ENCODE measurements at regions not wholly inside any gene's neighbourhood (a gene's known extent, or its start where the extent isn't known, plus 50 kb on each side); places are given as distances from the start of the nearest gene placed in this dataset.

GRCh38 chr2:16139663-16140615 is 199.6 kb downstream of the MYCN start:
- Histone ChIP-seq H3K27me3 (replicated peaks; ENCODE audit: control insufficient read depth, insufficient read depth, low read length) (peaks cover 1% of the 10 kb centered on the region; the same call in 1 of the 2 replicates), H3K4me3 (replicated peaks; ENCODE audit: low read depth, low read length) (no peak overlapping the region), H3K36me3 (ENCODE audit: control insufficient read depth, insufficient read depth, low read length) (no peaks in the 10 kb centered on the region)
- DNase-seq (ENCODE audit: extremely low read depth, insufficient read length), result no peak
- TF ChIP-seq, protein P1, sequence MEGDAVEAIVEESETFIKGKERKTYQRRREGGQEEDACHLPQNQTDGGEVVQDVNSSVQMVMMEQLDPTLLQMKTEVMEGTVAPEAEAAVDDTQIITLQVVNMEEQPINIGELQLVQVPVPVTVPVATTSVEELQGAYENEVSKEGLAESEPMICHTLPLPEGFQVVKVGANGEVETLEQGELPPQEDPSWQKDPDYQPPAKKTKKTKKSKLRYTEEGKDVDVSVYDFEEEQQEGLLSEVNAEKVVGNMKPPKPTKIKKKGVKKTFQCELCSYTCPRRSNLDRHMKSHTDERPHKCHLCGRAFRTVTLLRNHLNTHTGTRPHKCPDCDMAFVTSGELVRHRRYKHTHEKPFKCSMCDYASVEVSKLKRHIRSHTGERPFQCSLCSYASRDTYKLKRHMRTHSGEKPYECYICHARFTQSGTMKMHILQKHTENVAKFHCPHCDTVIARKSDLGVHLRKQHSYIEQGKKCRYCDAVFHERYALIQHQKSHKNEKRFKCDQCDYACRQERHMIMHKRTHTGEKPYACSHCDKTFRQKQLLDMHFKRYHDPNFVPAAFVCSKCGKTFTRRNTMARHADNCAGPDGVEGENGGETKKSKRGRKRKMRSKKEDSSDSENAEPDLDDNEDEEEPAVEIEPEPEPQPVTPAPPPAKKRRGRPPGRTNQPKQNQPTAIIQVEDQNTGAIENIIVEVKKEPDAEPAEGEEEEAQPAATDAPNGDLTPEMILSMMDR (IDR thresholded peaks at IDR 0.05; ENCODE audit: insufficient read depth, low read length, poor library complexity, severe bottlenecking), result no peak

GRCh38 chr2:16138811-16139662 is 198.7 kb downstream of the MYCN start:
- DNase-seq (ENCODE audit: extremely low read depth, insufficient read length), result no peak
- TF ChIP-seq, protein P1 (IDR thresholded peaks at IDR 0.05; ENCODE audit: insufficient read depth, low read length, poor library complexity, severe bottlenecking), result no peak
- H3K36me3 ChIP-seq (ENCODE audit: control insufficient read depth, insufficient read depth, low read length), result no peaks in the 10 kb centered on the region
- no peak overlapping the region for H3K4me3 ChIP-seq (replicated peaks; ENCODE audit: low read depth, low read length)
- H3K27me3 ChIP-seq (replicated peaks; ENCODE audit: control insufficient read depth, insufficient read depth, low read length), result peaks cover 1% of the 10 kb centered on the region; the same call in 1 of the 2 replicates

DNA sequence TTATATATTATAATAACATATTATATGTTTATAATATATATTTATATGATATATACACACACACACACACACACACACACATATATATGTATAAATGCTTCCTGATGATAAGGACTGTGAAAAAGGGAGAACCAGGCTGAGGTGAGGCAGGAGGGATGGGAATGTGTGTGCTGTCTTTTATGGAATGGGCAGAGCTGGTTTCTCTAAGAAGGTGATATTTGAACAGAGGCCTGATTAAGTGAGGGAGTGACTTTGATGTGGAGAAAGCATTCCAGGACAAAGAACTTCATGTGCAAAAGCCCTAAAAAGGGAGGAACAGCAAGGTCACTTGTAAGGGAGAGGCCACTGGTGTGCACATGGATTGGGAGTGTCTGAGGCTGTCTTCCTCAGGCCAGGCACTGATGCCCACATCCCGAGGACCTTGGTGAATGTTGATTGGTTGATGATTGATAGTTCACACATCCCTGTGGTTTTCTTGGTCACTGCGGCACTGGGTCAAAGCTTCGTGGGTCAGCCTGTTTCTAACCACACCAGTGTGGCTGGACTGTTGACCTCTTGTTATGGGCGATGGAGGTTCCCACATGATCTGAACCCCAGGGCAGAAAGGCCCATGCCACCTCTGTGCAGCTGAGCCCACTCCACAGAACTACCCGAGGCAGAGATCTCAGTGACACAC is 196.9 kb downstream of the MYCN start:
- TF ChIP-seq, protein P1 (IDR thresholded peaks at IDR 0.05; ENCODE audit: insufficient read depth, low read length, poor library complexity, severe bottlenecking), result no peak
- H3K4me3 ChIP-seq (replicated peaks; ENCODE audit: low read depth, low read length), result no peak overlapping the region
- H3K36me3 ChIP-seq (ENCODE audit: control insufficient read depth, insufficient read depth, low read length), result no peaks in the 10 kb centered on the region
- no peak for DNase-seq (ENCODE audit: extremely low read depth, insufficient read length)
- peaks cover 1% of the 10 kb centered on the region; the same call in 1 of the 2 replicates for H3K27me3 ChIP-seq (replicated peaks; ENCODE audit: control insufficient read depth, insufficient read depth, low read length)

DNA sequence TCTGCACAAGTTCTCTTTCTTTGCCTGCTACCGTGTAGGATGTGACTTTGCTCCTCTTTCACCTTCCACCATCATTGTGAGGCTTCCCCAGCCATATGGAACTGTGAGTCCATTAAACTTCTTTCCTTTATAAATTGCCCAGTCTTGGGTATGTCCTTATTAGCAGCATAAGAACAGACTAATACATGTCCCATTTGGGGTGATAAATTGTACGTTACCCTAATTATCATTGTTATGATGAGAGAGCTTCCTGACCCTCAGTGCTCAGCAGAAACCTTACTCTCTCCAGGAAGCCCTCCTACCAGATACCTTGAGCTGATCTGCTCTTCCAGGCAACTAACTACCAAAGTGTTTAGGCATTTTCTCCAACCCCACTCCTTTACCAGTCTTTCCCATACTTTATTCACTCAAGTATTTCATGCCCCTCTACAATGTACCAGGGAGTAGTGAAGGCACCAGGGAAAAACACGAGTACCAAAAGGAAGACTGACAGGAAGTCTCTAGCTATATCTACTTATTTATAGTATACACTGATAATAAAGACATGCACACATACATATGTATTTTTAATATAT is 196.2 kb downstream of the MYCN start:
- TF ChIP-seq, protein P1 (IDR thresholded peaks at IDR 0.05; ENCODE audit: insufficient read depth, low read length, poor library complexity, severe bottlenecking), result no peak
- no peak for DNase-seq (ENCODE audit: extremely low read depth, insufficient read length)
- Histone ChIP-seq H3K36me3 (ENCODE audit: control insufficient read depth, insufficient read depth, low read length) (no peaks in the 10 kb centered on the region), H3K4me3 (replicated peaks; ENCODE audit: low read depth, low read length) (no peak overlapping the region), H3K27me3 (replicated peaks; ENCODE audit: control insufficient read depth, insufficient read depth, low read length) (peaks cover 1% of the 10 kb centered on the region; the same call in 1 of the 2 replicates)

GRCh38 chr2:16135913-16136310 is 195.6 kb downstream of the MYCN start:
- Histone ChIP-seq H3K36me3 (ENCODE audit: control insufficient read depth, insufficient read depth, low read length) (no peaks in the 10 kb centered on the region), H3K27me3 (replicated peaks; ENCODE audit: control insufficient read depth, insufficient read depth, low read length) (peaks cover 1% of the 10 kb centered on the region; the same call in 1 of the 2 replicates), H3K4me3 (replicated peaks; ENCODE audit: low read depth, low read length) (no peak overlapping the region)
- no peak for DNase-seq (ENCODE audit: extremely low read depth, insufficient read length)
- TF ChIP-seq, protein P1 (IDR thresholded peaks at IDR 0.05; ENCODE audit: insufficient read depth, low read length, poor library complexity, severe bottlenecking), result no peak
